HEK293T (cell line): ENCODE measurements at regions not wholly inside any gene's neighbourhood (a gene's known extent, or its start where the extent isn't known, plus 50 kb on each side); places are given as distances from the start of the nearest gene placed in this dataset.
"Not testable (repeated sequence)": the region's sequence is repeated elsewhere in the genome, so short reads cannot be mapped to it uniquely, and the experiment has no call there.

Experiments
- CTCF ChIA-PET: fragments of 350-600 bp; formaldehyde crosslinking; extraction: SDS; loops from one replicate; lab custom pipeline; 2021; ENCODE audit warnings: antibody characterized with exemption, inconsistent platforms; lab: Yijun Ruan, JAX
- POLR2A ChIA-PET: fragments of 350-600 bp; formaldehyde crosslinking; extraction: SDS; loops from one replicate; lab custom pipeline; 2020; ENCODE audit warnings: antibody characterized with exemption, inconsistent platforms; lab: Yijun Ruan, JAX
- DNase-seq: peaks from one replicate; pipeline ENCODE4 v3.0.0; 2012; ENCODE audit warnings: mixed read lengths; ENCODE audit errors: extremely low spot score
- ARNT ChIP-seq: fragments of 450-650 bp; IDR thresholded peaks from 2 replicates; pipeline ENCODE4 v1.6.1; 2017; ENCODE audit warnings: mild to moderate bottlenecking
- BHLHE40 ChIP-seq: fragments of 450-650 bp; IDR thresholded peaks from 2 replicates; pipeline ENCODE4 v1.6.1; 2016; ENCODE audit warnings: mild to moderate bottlenecking, moderate library complexity, borderline replicate concordance
- CTBP1 ChIP-seq: fragments of 450-650 bp; IDR thresholded peaks from 2 replicates; pipeline ENCODE4 v1.6.1; 2016; ENCODE audit warnings: borderline replicate concordance
- ELF4 ChIP-seq: fragments of 450-650 bp; IDR thresholded peaks from 2 replicates; pipeline ENCODE4 v1.6.1; 2017; ENCODE audit warnings: antibody characterized with exemption
- FOXA1 ChIP-seq: fragments of 450-650 bp; IDR thresholded peaks from 2 replicates; pipeline ENCODE4 v1.6.1; 2016; ENCODE audit warnings: mild to moderate bottlenecking
- FOXK2 ChIP-seq: fragments of 450-650 bp; IDR thresholded peaks from 2 replicates; pipeline ENCODE4 v1.6.1; 2016; ENCODE audit warnings: mild to moderate bottlenecking
- FOXM1 ChIP-seq: fragments of 450-650 bp; IDR thresholded peaks from 2 replicates; pipeline ENCODE4 v1.6.1; 2017; ENCODE audit warnings: mild to moderate bottlenecking, borderline replicate concordance
- HDGF ChIP-seq: fragments of 450-650 bp; IDR thresholded peaks from 2 replicates; pipeline ENCODE4 v1.6.1; 2017; ENCODE audit warnings: antibody characterized with exemption, borderline replicate concordance
- L3MBTL2 ChIP-seq: fragments of 450-650 bp; conservative IDR thresholded peaks from 2 replicates; pipeline ENCODE4 v1.6.1; 2016; ENCODE audit warnings: mild to moderate bottlenecking
- LEF1 ChIP-seq: fragments of 450-650 bp; IDR thresholded peaks from 2 replicates; pipeline ENCODE4 v1.6.1; 2017; ENCODE audit warnings: mild to moderate bottlenecking, borderline replicate concordance
- NFRKB ChIP-seq: fragments of 450-650 bp; IDR thresholded peaks from 2 replicates; pipeline ENCODE4 v1.6.1; 2016; ENCODE audit warnings: mild to moderate bottlenecking, moderate library complexity
- PKNOX1 ChIP-seq: fragments of 450-650 bp; IDR thresholded peaks from 2 replicates; pipeline ENCODE4 v1.6.1; 2016
- SP1 ChIP-seq: fragments of 450-650 bp; IDR thresholded peaks from 2 replicates; pipeline ENCODE4 v1.6.1; 2017
- SUZ12 ChIP-seq: fragments of 450-650 bp; IDR thresholded peaks from 2 replicates; pipeline ENCODE4 v1.6.1; 2016; ENCODE audit warnings: mild to moderate bottlenecking
- TARDBP ChIP-seq: fragments of 450-650 bp; IDR thresholded peaks from 2 replicates; pipeline ENCODE4 v1.6.1; 2016
- ZNF384 ChIP-seq: fragments of 450-650 bp; IDR thresholded peaks from 2 replicates; pipeline ENCODE4 v1.6.1; 2016

GRCh38 chr5:163953901-163954300, 448.5 kb downstream of the MAT2B start:
- ChIA-PET CTCF (no interaction called here), POLR2A (no interaction called here)
- TF ChIP-seq LEF1 = no peak
- no peak for TF ChIP-seq L3MBTL2
- TF ChIP-seq TARDBP = no peak
- TF ChIP-seq BHLHE40 = no peak
- no peak for TF ChIP-seq ZNF384
- no peak for TF ChIP-seq FOXA1
- no peak for DNase-seq

- DNase-seq, CTCF ChIA-PET, POLR2A ChIA-PET: not testable (repeated sequence)
Observed at GRCh38 chr5:163961230-163961629, 455.8 kb downstream of the MAT2B start.

GRCh38 chr5:163963881-163964280, 458.5 kb downstream of the MAT2B start:
- ChIA-PET POLR2A (no interaction called here), CTCF (no interaction called here)
- DNase-seq = no peak
- TF ChIP-seq FOXA1 = no peak
- no peak for TF ChIP-seq BHLHE40
- TF ChIP-seq TARDBP = no peak
- no peak for TF ChIP-seq FOXK2
- TF ChIP-seq ELF4 = no peak

- DNase-seq = no peak
- CTCF ChIA-PET = no interaction called here
- POLR2A ChIA-PET = no interaction called here
- TF ChIP-seq CTBP1 (no peak), NFRKB (no peak), HDGF (no peak), LEF1 (no peak), SP1 (no peak), FOXA1 (no peak), FOXM1 (no peak), TARDBP (no peak), FOXK2 (no peak), BHLHE40 (no peak), SUZ12 (no peak), ELF4 (no peak), ZNF384 (no peak), L3MBTL2 (no peak), PKNOX1 (no peak), ARNT (no peak)
Observed at GRCh38 chr5:163964671-163965070, 459.3 kb downstream of the MAT2B start.

- POLR2A ChIA-PET = no interaction called here
- DNase-seq = no peak
- no peak for TF ChIP-seq L3MBTL2
- CTCF ChIA-PET = no interaction called here
Observed at GRCh38 chr5:163967268-163967667, 461.8 kb downstream of the MAT2B start.

- CTCF ChIA-PET = no interaction called here
Observed at GRCh38 chr5:163968651-163969050, 463.2 kb downstream of the MAT2B start.

GRCh38 chr5:163976696-163977095, 471.3 kb downstream of the MAT2B start:
- ChIA-PET CTCF (no interaction called here), POLR2A (no interaction called here)
- DNase-seq = no peak
- no peak for TF ChIP-seq ARNT
- no peak for TF ChIP-seq SUZ12
- TF ChIP-seq BHLHE40 = no peak
- no peak for TF ChIP-seq FOXK2
- no peak for TF ChIP-seq PKNOX1
- no peak for TF ChIP-seq HDGF
- no peak for TF ChIP-seq ZNF384
- no peak for TF ChIP-seq FOXA1
- TF ChIP-seq L3MBTL2 = no peak
- no peak for TF ChIP-seq TARDBP
- TF ChIP-seq SP1 = no peak
- no peak for TF ChIP-seq LEF1
- no peak for TF ChIP-seq CTBP1

More at GRCh38 chr5:163968651-163969050, 463.2 kb downstream of the MAT2B start:
- TF ChIP-seq ZNF384 = no peak
- DNase-seq = no peak
- POLR2A ChIA-PET = no interaction called here

GRCh38 chr5:163978897-163979296, 473.5 kb downstream of the MAT2B start:
- TF ChIP-seq SUZ12 (no peak), FOXA1 (no peak), ARNT (no peak), BHLHE40 (no peak), HDGF (no peak), LEF1 (no peak), FOXM1 (no peak), TARDBP (no peak), NFRKB (no peak), CTBP1 (no peak), PKNOX1 (no peak), L3MBTL2 (no peak), ELF4 (no peak), FOXK2 (no peak), SP1 (no peak), ZNF384 (no peak)
- DNase-seq = no peak
- CTCF ChIA-PET = no interaction called here
- POLR2A ChIA-PET = no interaction called here
